AG09309 (cell line): ENCODE measurements at regions not wholly inside any gene's neighbourhood (a gene's known extent, or its start where the extent isn't known, plus 50 kb on each side); places are given as distances from the start of the nearest gene placed in this dataset.

Experiments
- DNase-seq: peaks from one replicate; pipeline ENCODE4 v3.0.0-alpha.2; 2010; ENCODE audit warnings: low read depth
- H3K4me3 ChIP-seq: 2 replicates; pipeline ENCODE4 v1.5.1; 2011; ENCODE audit warnings: mild to moderate bottlenecking, low read depth, low read length, moderate library complexity; ENCODE audit not compliant: control insufficient read depth
- CTCF ChIP-seq: IDR thresholded peaks from 2 replicates; pipeline ENCODE4 v1.5.1; 2011; ENCODE audit warnings: mild to moderate bottlenecking, low read depth, low read length, inconsistent platforms; ENCODE audit not compliant: insufficient read depth, control insufficient read depth; ENCODE audit errors: missing control alignments

DNA sequence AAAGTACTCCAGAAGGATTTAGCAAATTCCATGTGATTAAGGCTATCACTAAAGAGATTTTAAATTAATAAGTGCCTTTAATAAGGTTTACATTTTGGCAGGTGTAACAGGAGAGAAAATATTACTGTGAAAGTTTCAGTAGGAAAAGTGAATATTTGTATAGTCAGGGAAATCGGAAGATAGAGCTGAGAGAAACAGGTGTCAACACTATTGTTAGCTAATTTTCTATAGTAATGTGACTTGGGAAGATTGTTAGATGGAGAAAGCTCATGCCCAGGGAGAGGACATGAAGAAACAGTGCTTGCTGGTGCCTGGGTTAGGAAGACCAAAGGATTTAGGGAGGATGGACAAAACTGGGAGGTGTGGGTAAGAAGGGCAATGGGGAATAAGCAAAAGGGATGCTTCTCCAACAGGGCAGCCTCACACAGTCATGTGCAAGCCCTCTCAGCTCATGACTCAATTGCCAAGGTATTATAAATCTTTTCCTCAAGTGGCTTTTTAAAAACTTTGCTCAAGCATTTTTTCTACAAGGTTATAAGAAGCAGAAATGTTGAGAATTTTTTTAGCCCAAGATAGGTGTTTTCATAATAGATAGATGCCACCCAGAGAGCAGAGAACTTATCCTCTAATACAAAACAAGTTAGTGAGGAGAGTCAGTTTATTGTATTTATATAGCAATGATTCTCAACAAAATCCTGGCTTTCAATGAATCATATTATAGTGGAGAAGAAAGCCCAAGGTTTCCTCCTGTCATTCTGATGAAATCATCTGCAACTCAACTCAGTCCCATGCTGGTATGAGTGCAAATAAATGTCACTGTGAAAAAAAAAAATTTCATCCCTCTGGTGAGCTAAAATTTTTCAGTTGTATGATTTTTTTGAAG lies 325.2 kb upstream of the NT5E start:
- H3K4me3 ChIP-seq: no peak overlapping the region
- no peak for TF ChIP-seq CTCF
- peak; percentile 82 for DNase-seq

DNA sequence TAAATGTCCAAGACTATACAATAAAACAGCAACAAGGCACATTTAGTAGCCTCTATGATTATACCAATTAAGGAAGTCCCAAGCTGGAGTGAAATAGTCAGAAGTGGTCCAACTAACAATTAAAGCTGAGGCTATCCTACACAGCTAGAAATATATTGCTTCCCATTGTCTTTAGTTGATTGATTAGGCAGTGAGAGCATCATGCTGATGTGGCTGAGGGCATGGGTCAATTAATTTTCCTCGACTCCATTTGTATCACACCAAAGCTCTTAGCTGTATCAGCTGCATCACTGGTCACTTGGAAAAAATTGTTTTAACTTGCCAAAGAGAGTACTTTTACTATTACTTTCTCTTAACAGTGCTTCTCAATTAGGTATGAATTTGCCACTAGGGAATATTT lies 328.7 kb upstream of the NT5E start:
- H3K4me3 ChIP-seq: no peak overlapping the region
- TF ChIP-seq CTCF: no peak

GRCh38 chr6:85118652-85119235 lies 331.1 kb upstream of the NT5E start:
- TF ChIP-seq CTCF: no peak
- no peak overlapping the region for H3K4me3 ChIP-seq
- DNase-seq: no peak

More for the DNA sequence above, 328.7 kb upstream of the NT5E start:
- DNase-seq: no peak

GRCh38 chr6:85118233-85118632 lies 331.6 kb upstream of the NT5E start:
- no peak overlapping the region for H3K4me3 ChIP-seq
- TF ChIP-seq CTCF: peak; percentile 34
- DNase-seq: no peak

DNA sequence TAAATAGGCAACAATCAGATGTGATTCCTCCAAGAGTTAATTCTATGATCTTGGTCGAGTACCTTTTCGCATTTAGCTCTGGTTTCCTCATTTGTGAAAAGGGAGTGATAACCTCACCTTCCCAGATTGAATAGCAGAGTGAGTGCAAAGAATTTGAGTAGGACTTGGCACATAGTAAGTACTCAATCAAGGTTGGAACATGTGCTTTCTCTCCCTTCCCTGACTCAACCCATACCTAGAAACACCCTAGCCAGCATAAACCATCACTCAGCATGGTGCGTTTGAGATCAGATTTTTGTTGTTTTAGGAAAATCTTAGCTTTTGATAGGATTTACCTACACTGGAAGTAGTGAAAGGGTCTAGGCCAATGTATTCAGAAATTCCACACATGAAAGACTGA lies 333.4 kb upstream of the NT5E start:
- DNase-seq: no peak
- H3K4me3 ChIP-seq: no peak overlapping the region
- TF ChIP-seq CTCF: no peak

DNA sequence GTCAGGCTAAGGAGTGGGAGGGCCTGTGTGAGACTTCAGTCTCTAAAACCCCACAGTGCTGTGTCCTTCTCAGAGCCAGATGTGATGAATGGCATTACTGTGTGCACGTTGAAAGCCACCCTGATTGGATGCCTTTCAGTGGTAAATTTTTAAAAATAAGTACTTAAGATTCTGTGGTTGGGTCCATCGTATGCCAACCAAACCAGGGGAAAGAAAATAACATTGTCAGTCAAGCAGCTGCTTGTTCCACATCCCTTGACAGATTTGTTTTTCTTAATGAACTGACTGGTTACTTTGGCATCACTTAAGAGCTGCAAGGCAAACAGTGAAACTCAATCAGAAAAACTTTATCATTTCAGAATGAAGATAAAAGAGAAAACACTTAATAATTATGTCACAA lies 334.0 kb upstream of the NT5E start:
- no peak for DNase-seq
- H3K4me3 ChIP-seq: no peak overlapping the region
- TF ChIP-seq CTCF: no peak
